GF-D8 (cell line): ENCODE measurements at regions not wholly inside any gene's neighbourhood (a gene's known extent, or its start where the extent isn't known, plus 50 kb on each side); places are given as distances from the start of the nearest gene placed in this dataset.
A peak's percentile ranks its signal among the peaks of the same experiment; 100 is the strongest.

Experiments
- DNase-seq: peaks from one replicate; lab custom pipeline; 2025; lab: John Stamatoyannopoulos, UW

DNA sequence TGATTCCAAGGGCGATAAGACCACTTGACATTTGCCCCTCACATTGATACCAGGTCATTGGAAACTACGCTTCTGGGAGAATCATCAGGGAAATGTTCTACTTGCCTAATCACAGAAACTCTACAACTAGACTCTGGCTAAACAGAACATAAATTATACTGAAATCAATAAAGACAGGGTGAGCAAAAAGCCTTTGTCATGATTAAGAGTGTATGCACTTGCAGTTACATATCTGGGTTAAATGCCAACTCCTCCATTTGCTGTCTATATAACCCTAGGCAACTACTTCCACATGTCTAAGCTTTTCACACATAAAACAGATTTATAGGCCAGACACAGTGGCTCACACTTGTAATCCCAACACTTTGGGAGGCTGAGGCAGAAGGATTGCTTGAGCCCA, 125.7 kb downstream of the PHLDA1 start:
- no peak for DNase-seq

GRCh38 chr12:75900781-75901254, 130.8 kb downstream of the PHLDA1 start:
- DNase-seq = no peak

GRCh38 chr12:75900226-75900625, 131.3 kb downstream of the PHLDA1 start:
- DNase-seq = no peak

GRCh38 chr12:75894965-75895754, 136.4 kb downstream of the PHLDA1 start:
- no peak for DNase-seq

GRCh38 chr12:75893765-75894164, 137.8 kb downstream of the PHLDA1 start:
- no peak for DNase-seq

GRCh38 chr12:75892731-75893408, 138.7 kb downstream of the PHLDA1 start:
- peak; percentile 85 for DNase-seq

DNA sequence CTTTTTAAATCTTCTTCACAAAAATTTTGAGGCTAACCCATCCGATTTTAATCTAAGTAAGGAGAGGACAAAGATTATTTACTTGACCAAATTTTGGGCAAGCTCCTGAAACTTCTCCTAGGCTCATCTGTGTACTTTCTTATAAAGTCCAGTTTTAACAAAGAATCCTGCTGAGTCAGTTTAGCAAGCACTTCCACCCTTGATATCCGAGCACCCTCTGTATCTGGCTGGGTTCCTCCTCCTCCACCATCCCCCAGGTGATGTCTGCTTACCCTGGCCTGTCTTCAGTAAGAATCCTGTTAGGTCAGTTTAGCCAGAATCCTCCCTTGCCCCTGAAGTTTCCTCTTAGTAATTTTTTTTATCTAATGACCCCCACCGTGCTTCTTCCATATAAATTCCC, 140.5 kb downstream of the PHLDA1 start:
- DNase-seq = no peak

GRCh38 chr12:75890660-75891059, 140.9 kb downstream of the PHLDA1 start:
- DNase-seq = no peak

DNA sequence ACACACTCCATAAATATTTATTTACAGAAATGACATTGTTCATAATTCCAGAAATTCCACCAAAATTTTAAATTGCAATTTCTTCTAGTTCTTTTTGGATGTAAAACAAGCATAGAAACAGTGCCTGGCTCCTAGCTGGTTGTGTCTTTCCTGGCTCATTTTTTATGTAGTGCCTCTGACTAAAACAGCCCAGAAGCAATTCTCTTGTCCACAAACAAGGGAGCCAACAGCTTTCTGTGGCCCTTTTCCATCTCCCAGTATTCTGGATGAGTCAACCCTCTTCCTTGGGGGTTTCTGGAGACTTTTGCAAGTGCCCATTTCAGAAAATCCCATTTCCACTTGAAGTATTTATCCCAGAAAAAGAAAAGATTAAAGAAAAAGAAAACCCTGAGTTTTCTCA, 141.4 kb downstream of the PHLDA1 start:
- no peak for DNase-seq

- no peak for DNase-seq
Measured at GRCh38 chr12:75888874-75889613, 142.5 kb downstream of the PHLDA1 start.

DNA sequence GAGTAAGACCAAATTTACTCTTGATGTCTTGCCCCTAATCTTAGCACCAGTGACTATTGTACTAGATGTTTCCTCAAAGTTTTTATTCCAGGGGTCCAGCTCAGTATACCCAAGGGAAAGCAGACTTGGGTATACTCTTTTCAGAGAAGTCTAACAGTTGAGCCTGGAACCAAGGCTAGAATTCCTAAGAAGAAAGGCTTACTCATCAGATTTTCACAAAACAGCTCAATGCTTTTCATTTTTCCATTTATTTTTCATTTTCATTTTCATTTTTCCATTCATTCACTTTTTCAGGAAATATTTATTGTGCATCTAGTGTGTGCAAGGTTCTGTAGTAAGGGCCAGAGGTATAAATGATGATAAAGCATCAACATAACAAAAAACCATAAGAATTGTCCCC, 143.2 kb downstream of the PHLDA1 start:
- DNase-seq = no peak

DNA sequence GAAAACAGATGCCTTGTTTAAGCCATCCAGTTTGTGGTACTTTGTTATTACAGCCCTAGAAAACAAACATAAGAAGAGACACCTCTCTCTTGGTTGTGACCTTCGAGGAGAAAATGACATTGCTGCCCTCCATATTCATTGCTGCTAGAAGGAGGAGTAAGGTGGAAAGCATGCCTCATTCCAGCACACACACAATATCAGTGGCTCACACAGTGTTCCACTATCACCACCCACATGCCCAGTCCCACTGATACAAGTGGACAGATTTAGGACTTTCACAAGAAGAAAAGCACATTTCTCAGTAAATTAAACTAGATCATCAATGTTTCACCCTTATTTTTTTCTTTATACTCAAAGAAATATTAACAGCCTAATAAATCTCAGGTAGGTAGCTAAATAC, 143.6 kb downstream of the PHLDA1 start:
- no peak for DNase-seq

DNA sequence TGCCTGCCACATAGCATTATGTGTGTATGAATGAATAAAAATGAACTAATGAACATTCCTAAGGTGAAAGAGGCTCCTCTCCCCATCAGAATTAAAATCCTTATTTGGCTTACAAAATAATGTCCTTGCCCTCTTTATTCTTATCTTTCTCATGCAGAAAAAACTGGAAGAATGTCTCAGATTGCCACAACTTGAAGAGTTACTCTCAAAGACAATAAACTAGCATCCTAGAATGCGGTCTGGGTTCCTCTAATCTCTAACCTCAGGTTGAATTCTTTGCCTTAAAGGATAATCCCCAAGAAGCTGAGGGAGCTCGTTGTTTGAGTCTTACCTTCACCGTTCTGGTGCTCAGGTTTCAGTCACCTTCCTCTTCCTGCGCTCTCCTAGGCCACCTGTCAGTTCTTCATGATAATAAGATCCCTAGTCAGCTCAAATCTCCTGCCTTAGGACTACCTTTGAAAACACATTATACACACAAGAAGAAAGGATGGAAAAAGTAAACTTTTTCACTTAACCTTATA, 147.1 kb downstream of the PHLDA1 start:
- DNase-seq = no peak

GRCh38 chr12:75883241-75883640, 148.3 kb downstream of the PHLDA1 start:
- DNase-seq = no peak

GRCh38 chr12:75882421-75882820, 149.2 kb downstream of the PHLDA1 start:
- DNase-seq = no peak

GRCh38 chr12:75881920-75882319, 149.7 kb downstream of the PHLDA1 start:
- DNase-seq = no peak

DNA sequence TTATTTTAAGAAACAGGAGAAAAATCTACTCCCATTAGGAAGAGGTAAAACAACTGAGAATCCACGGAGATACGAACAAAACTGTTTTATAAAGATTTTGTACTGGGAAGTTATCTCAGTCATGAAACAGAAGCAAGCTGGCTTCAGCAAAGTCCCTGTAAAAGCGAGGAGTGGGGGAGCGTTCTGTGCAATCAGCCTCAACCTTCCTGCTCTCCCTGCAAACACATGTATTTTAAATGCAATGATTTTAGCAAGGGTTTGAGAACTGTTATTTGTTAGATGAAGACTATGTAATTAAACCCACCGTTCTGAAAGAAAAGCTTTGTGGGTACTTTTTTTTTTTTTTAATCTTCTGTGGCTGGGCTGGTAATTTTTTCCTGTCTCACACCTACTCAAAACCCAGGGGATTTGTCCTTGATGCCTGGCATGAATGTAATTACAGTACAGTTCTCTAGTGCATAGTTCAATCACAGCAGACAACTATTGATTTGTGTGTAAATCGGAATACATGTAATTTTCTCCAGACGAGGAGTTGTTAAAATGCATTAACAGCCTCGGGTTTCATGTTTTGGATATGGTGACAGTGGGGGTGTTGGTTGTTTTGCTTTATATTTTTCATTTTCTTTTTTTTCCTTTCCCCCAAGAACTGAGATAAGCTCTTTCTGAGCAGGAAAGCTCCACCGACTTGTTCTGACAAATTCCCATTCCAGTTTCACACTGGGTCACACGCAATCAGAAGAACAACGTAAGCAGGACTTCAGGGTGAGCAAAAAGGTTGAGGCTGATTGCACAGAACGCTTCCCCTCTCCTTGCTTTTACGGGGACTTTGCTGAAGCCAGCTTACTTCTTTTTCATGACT, 153.6 kb downstream of the PHLDA1 start:
- no peak for DNase-seq

- DNase-seq = no peak
Measured at GRCh38 chr12:75876832-75877762, 154.5 kb downstream of the PHLDA1 start.

DNA sequence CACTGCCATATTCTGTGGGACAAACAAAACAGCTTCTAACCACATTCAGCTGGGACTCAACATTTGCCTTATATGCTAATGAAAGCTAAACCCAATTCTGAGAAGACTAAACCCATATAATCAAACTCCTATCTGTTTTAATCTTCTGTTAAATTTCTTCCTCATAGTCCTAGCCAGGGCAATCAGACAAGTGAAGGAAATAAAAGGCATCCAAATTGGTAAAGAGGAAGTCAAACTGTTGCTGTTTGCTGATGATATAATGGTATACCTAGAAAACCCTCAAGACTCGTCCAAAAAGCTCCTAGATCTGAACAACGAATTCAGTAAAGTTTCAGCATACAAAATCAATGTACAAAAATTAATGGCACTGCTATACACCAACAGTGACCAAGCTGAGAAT, 157.1 kb downstream of the PHLDA1 start:
- DNase-seq = no peak

DNA sequence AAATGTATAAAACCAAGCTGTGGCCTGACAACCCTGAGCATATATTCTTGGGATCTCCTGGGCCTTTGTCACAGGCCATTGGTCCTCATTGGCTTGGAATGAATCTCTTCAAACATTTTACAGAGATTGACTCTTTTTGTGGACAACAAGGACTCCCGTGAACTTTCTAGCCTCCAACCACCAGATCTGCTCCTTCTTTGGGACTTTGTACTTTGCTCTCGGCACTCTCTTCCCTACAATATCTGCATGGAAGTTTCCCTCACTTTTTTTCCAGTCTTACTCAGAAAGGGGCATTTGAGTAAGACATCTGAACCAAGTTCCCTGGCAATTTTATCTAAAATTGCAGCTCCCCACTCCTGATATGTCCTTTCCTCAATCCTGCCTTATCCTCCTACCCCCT, 158.8 kb downstream of the PHLDA1 start:
- no peak for DNase-seq

DNA sequence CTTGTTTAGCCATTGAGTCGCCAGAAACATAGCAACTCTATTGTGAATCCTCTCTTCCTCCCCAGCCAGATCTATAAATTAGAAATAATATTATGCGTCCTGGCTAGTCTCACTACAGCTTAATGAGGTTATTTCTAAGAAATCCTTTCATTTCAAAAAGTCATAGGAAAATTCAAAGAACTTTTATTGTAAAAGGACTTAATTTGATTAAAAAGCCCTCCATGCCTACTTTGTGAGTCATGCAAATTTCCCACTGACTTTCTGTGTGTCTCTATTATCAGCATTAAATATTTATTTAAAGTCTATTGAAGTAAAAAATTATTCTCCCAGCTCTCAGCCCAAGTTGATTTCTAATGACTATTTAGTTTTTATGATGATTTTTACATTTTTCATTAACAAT, 160.7 kb downstream of the PHLDA1 start:
- DNase-seq = no peak
